AG04450 (cell line): ENCODE measurements at regions not wholly inside any gene's neighbourhood (a gene's known extent, or its start where the extent isn't known, plus 50 kb on each side); places are given as distances from the start of the nearest gene placed in this dataset. TPM values are rescaled to one million over a fixed set of nuclear protein-coding genes. Genes with fewer than 3 reads are reported as not detected.

Experiments
- CTCF ChIA-PET: fragments of 300-600, 350-600 bp; formaldehyde crosslinking; extraction: SDS; loops from one replicate; lab custom pipeline; 2022; ENCODE audit warnings: antibody characterized with exemption, inconsistent platforms; lab: Charles Lee
- POLR2A ChIA-PET: fragments of 350-600 bp; formaldehyde crosslinking; extraction: SDS; loops from one replicate; lab custom pipeline; 2021; ENCODE audit warnings: antibody characterized with exemption, inconsistent platforms; lab: Yijun Ruan, JAX
- DNase-seq: peaks from one replicate; pipeline ENCODE4 v3.0.0-alpha.2; 2011; ENCODE audit warnings: low read depth, low spot score
- H3K27ac ChIP-seq: one replicate; pipeline ENCODE4 v1.5.1; 2012; ENCODE audit warnings: low read depth, low read length, control low read depth
- H3K27me3 ChIP-seq: one replicate; pipeline ENCODE4 v1.6.0; 2012; ENCODE audit warnings: low read length; ENCODE audit not compliant: control insufficient read depth, insufficient read depth
- H3K4me3 ChIP-seq: 2 replicates; pipeline ENCODE4 v1.5.1; 2011; ENCODE audit warnings: mild to moderate bottlenecking, low read depth, low read length, control low read depth
- H3K9me3 ChIP-seq: 2 replicates; pipeline ENCODE4 v1.5.1; 2012; ENCODE audit warnings: low read length; ENCODE audit not compliant: control insufficient read depth, insufficient read depth
- CTCF ChIP-seq: IDR thresholded peaks from 2 replicates; pipeline ENCODE4 v1.5.1; 2011; ENCODE audit warnings: low read depth, low read length, control low read depth, inconsistent platforms
- small RNA-seq: library from RNA; depleted of rRNA; stranded (forward); fragments of <200 nt; gene quantifications from one replicate; pipeline ENCODE3, GENCODE V24; 2012; ENCODE audit warnings: low read depth; ENCODE audit not compliant: insufficient read length

GRCh38 chrX:71859637-71860036 lies 51.0 kb upstream of the NHSL2 start:
- H3K27ac ChIP-seq, result no peak overlapping the region
- H3K27me3 ChIP-seq, result no peaks in the 10 kb centered on the region
- H3K9me3 ChIP-seq, result no peaks in the 10 kb centered on the region
- ChIA-PET CTCF (interaction anchor here (0.6 to 1.8 kb wide), 2 partner anchors 188 to 190 kb away, joined by 3 to 5 read pairs; no protein-coding TSS in a partner anchor), POLR2A (no interaction called here)
- TF ChIP-seq CTCF, result peak; percentile 58
- H3K4me3 ChIP-seq, result no peak overlapping the region
- no peak for DNase-seq

Small RNA genes lying in the stretch of these regions (small RNA-seq; reads per million reads assigned to genes)
- gene BX276092.3, result not detected
